HG03442 (cell line): ENCODE measurements at regions not wholly inside any gene's neighbourhood (a gene's known extent, or its start where the extent isn't known, plus 50 kb on each side); places are given as distances from the start of the nearest gene placed in this dataset.
"Not testable (repeated sequence)": the region's sequence is repeated elsewhere in the genome, so short reads cannot be mapped to it uniquely, and the experiment has no call there.

ENCODE experiments used
- ATAC-seq: cut with Tn5 transposase; IDR thresholded peaks from one replicate; pipeline ENCODE4 v1.9.1; 2021; ENCODE audit warnings: mild to moderate bottlenecking, moderate library complexity; ENCODE audit not compliant: unreplicated experiment

DNA sequence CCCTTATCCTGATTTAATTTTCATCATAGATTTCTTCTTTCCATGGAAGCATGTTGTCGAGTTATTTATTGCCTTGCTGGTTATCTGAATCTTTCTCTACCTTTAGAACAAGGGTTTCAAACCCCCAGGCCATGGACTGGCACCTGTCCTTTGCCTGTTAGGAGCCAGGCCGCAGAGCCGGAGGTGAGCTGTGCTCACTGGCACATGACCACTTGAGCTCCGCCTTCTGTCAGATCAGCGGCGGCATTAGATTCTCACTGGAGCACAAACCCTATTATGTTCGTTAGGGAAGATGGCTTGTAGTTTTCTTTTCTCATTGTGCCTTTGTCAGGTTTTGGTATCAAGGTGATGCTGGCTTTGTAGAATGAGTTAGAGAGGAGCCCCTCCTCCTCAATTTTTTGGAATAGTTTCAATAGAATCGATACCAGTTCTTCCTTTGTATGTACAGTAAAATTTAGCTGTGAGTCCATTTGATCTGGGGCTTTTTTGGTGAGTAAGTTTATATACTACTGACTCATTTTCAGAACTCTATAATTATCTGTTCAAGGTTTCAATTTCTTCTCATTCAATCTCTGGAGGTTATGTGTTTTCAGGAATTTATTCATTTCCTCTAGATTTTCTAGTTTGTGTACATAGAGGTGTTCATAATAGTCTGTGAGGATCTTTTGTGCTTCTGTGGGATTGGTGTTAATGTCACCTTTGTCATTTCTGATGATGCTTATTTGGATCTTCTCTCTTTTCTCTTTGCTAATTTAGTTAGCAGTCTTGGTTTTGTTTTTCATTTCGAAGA, 668.0 kb upstream of the FAM98A start:
- peak; percentile 96 for ATAC-seq

- no peak for ATAC-seq
Observed at GRCh38 chr2:34261701-34262100, 662.6 kb upstream of the FAM98A start.

DNA sequence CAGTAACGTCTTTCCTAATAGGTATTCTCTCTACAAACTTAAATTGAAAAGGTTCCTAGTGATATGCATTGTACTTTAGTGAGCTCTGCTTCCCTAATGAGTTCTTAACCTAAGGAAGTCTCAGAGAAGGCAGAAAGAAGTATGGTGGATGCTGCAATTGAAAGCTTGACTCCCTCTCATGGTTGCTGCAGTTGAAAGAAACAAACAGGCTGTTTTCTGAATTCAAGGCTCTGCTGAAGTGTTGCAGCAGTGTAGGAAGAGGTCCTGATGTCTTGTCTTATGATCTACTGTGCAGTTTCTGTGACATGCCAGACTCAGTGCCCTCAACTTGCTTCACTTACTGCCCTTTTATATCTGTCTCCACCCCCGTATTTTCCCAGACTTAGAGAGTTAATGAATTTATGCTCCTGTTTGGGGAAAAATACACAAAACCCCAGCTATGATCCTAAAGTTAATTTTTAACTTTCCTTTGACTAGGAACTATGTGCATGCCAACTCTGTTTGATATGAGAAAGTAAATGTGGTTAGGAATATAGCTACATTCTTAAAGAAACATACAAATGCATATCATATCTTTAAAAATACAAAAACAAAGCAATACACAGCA, 655.3 kb upstream of the FAM98A start:
- no peak for ATAC-seq

- no peak for ATAC-seq
Observed at GRCh38 chr2:34252111-34252510, 653.0 kb upstream of the FAM98A start.

- no peak for ATAC-seq
Observed at GRCh38 chr2:34251578-34251977, 652.5 kb upstream of the FAM98A start.

DNA sequence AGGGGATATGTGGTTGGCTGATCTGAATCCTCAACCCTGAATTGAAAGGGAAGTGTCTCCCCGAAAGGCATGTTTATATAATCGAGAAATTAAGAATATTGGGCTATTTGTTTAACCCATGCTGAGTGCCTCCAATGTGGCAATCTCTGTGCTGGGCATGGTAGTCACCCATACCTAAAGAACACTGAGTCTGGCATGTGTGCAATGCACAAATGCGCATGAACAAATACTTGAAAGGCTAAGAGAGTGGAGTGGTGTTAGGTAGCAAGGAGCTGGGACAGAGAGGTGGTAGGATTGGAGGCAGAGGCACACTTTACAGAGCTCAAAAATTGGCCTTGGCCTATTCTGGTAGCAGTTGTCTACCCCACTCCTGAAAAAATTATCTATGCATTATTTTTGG, 645.1 kb upstream of the FAM98A start:
- no peak for ATAC-seq

DNA sequence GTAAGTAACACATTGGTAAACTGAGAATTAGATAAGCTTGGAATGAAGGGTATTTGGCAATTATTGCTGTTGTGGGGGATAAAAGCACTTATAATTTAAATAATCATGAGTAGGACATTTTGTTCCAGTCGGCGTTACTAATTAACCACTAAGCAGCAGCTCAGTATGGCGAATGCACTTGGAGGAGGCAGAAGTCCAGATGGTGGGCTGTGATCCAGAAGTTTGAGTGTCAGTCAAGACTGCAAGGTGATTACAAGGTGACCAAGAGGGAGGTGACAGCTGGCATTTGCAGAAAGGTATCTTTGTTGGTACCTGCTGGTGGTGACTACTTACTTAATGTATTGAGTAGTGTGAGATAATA, 643.6 kb upstream of the FAM98A start:
- no peak for ATAC-seq

GRCh38 chr2:34241905-34242762, 643.0 kb upstream of the FAM98A start:
- ATAC-seq, result no peak

- ATAC-seq, result no peak
Observed at GRCh38 chr2:34239511-34239910, 640.4 kb upstream of the FAM98A start.

- ATAC-seq, result no peak
Observed at GRCh38 chr2:34234823-34235222, 635.7 kb upstream of the FAM98A start.

DNA sequence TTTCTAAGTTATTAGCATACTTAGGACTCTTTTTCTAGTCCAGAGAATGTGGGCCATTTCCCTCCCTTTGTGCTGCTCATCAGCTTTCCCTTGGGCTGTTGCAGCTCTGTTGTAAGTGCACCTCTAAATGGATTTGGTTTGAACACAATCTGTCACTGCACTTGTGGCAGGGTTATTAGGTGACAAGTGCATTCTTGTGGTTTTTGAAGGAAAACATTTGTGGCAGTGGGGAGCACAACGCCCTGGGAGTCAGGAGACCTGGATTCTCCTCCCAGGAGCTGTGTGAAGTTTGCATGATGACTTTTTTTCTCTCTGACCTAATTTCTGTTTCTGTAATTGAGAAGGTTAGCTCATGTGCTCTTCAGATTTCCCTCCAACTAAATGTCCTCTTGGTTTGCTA, 630.9 kb upstream of the FAM98A start:
- ATAC-seq, result no peak

DNA sequence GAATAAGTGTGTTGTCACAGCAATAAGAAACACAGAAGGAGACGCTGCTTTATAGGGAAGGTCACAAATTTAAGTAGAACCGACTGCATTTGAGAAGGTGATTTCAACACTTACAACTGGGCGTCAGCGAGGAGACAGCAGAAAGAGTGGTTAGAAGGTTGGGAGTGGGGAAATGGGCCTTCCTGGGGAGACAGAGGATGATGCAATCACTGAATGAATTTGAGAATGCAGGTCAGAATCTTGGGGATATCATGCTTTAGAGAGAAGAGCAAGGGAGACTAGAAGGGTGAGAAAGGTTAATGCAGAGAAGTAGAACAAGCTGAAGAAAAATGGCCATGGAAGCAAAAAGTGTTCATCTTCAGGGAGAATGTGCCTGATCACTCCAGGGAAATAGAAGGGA, 616.1 kb upstream of the FAM98A start:
- no peak for ATAC-seq

- ATAC-seq, result not testable (repeated sequence)
Observed at GRCh38 chr2:34210382-34210781, 611.3 kb upstream of the FAM98A start.

DNA sequence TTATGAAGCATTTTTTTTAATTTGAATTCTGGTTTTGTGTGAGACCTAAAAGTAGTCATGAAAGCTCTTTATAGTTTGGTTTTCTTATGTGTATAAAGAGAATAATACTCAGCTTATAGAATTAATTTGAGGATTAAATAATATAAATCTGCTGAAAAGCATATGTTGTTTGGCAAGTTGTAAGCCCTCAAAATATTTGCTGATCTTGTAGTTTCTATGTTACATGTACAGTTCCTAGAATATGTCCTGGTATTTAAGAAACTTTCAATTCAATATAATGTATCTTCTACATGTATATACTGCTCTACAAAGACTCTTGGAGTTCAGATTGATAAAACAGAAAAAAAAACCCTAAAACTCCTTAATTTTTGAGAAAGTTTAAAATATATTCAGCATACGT, 605.5 kb upstream of the FAM98A start:
- ATAC-seq, result no peak

DNA sequence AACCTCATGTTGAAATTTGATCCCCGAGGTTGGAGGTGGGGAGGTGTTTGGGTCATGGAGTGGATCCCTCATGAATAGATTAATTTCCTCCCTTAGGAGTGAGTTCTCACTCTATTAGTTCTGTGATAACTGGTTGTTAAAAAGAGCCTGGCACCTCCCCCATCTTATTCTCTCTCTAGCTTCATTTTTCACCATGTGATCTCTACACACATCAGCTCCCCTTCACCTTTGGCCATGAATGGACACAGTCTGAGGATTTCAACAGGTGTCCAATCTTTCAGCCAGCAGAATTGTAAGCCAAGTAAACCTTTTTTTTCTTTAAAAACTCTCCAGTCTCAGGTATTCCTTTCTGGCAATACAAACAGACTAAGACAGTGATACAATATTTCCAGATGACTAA, 602.0 kb upstream of the FAM98A start:
- no peak for ATAC-seq

DNA sequence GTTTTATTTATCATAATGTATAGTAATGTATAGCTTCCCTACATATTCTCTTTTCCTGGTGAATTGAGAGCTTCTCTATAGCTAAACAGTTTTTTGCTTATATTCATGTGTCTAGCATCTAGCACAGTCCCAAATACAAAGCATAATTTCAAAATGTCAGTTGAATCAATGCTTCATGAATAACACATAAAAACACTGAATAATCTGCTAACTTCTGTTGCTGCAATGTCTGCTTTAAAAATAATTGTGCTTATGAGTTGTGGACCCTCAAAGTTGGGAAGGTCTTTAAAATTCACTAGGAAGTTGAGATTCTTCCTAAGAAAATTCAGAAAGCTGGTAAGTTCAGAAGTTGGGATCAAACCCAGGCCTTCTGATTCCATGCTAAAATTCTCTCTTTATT, 600.9 kb upstream of the FAM98A start:
- no peak for ATAC-seq

GRCh38 chr2:34193164-34193563, 594.1 kb upstream of the FAM98A start:
- no peak for ATAC-seq

DNA sequence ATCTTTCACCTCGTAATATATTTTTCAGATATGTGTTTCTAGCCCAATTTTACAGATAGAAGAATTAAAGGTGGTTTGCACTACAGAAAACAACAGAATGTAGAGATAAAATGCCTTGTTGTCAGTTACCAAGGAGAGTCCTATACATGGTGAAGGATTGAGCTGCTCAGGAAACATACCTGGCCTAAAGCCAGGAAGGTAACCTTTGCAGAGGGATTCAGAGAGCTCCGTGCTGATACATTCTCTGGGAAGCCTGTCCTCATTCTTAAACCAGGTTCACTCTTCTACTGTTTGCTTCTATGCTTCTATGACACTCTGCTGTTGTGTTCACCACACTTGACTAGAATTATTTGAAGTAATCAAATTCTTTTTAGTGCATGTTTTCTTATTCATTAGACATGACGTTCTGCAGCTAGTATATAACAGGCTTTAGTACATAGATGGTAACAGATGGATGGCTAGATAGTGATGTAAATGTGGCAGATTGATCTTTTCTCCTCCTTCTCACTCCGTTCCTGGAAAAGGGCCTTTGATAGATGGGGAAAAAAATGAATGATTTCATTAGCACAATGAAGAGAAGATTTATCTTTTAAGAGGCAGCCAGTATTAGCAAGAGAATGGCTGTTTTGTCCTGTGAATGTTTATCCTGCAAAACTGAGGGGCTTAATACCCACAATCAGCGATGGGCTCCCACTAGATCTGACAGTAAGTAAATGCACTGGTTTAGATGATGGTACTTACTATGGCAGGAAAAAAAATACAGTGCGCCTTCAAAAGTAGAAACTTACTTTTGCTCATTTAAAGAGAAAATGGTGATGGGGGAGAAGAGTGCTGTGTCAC, 589.6 kb upstream of the FAM98A start:
- no peak for ATAC-seq

DNA sequence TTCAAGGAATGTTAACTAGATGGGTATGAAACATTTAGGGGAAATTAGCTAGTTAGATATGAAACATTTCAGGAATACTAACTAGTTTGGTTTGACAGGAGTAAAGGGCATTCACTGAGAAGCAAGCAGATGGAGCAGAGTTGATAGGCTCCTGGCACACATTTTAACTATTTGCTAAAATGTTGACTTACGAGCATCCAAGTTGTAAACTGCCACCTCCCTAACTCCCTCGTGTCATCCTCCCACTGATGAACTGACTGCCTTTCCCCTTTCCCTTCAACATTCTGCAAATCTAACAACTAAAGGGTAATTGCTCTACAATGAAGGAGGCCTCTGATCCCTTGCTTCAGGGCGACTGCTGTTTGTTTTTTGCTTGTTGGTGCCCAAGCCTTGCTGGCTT, 580.4 kb upstream of the FAM98A start:
- ATAC-seq, result no peak

GRCh38 chr2:34178482-34178881, 579.4 kb upstream of the FAM98A start:
- no peak for ATAC-seq

- no peak for ATAC-seq
Observed at GRCh38 chr2:34176693-34177092, 577.6 kb upstream of the FAM98A start.
